ENCODE measurements at regions not wholly inside any gene's neighbourhood (a gene's known extent, or its start where the extent isn't known, plus 50 kb on each side); places are given as distances from the start of the nearest gene placed in this dataset.

DNA sequence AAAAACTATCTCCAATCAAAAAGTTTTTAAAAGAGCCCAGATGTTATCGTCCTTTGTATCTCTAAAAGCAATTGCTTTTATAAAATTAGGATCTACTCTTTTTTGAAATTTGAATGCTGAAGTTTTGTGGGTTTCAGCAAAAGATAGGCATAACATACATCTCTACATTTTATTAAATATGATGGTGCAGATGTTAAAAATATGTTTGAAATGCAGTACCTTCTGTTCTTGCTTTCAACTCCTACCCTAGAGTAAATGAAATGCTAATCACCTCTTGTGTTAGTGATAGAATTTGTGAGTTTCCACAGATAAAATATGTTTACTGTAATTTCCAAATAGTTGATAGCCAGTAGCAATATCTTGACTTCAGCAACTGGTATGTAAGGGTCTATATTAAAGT, 95.7 kb upstream of the VPREB1 start:
- no peak for TF ChIP-seq CTCF (IDR thresholded peaks at IDR 0.05)

GRCh38 chr22:22144858-22145257, 99.7 kb upstream of the VPREB1 start:
- no peak for TF ChIP-seq CTCF (IDR thresholded peaks at IDR 0.05)
- Histone ChIP-seq H3K36me3 (no peaks in the 10 kb centered on the region), H3K4me3 (ENCODE audit: low read depth in 1 of 2, low read length in 1 of 2) (no peak overlapping the region), H3K4me1 (ENCODE audit: control insufficient read depth in 1 of 2, insufficient read depth in 1 of 2, low read depth in 1 of 2, low read length in 1 of 2) (no peaks in the 10 kb centered on the region), H3K27ac (no peak overlapping the region), H3K9me3 (no peaks in the 10 kb centered on the region), H3K27me3 (no peaks in the 10 kb centered on the region)

More for the DNA sequence above, 95.7 kb upstream of the VPREB1 start:
- Histone ChIP-seq H3K4me3 (ENCODE audit: low read depth in 1 of 2, low read length in 1 of 2) (no peak overlapping the region), H3K27ac (no peak overlapping the region), H3K9me3 (no peaks in the 10 kb centered on the region), H3K27me3 (no peaks in the 10 kb centered on the region), H3K36me3 (no peaks in the 10 kb centered on the region), H3K4me1 (ENCODE audit: control insufficient read depth in 1 of 2, insufficient read depth in 1 of 2, low read depth in 1 of 2, low read length in 1 of 2) (peaks cover 20 to 23% of the 10 kb centered on the region in 2 experiments)

GRCh38 chr22:22143448-22143847, 101.1 kb upstream of the VPREB1 start:
- no peaks in the 10 kb centered on the region for H3K27me3 ChIP-seq
- no peaks in the 10 kb centered on the region for H3K4me1 ChIP-seq (ENCODE audit: control insufficient read depth in 1 of 2, insufficient read depth in 1 of 2, low read depth in 1 of 2, low read length in 1 of 2)
- no peaks in the 10 kb centered on the region for H3K9me3 ChIP-seq
- H3K27ac ChIP-seq = no peak overlapping the region
- H3K36me3 ChIP-seq = no peaks in the 10 kb centered on the region
- TF ChIP-seq CTCF (IDR thresholded peaks at IDR 0.05) = no peak
- no peak overlapping the region for H3K4me3 ChIP-seq (ENCODE audit: low read depth in 1 of 2, low read length in 1 of 2)

DNA sequence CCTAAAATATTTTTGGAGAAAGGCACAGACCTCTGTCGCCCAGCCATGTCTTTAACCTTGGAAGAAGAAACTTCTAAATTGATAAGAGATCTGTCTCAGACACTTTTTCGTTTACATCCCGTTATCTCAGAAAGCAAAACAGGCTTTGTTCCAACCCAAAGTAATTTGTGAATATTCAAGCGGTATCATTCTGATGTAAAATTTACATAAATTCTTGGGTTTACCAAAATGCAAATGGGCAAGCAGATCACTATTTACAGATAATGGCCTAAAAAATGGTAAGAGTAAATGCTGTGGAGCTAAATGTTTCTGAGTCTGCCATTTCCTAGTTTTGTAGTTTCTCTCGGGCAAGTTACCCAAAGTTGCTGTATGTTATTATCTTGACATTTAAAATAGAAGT, 101.9 kb upstream of the VPREB1 start:
- Histone ChIP-seq H3K4me3 (ENCODE audit: low read depth in 1 of 2, low read length in 1 of 2) (no peak overlapping the region), H3K36me3 (no peaks in the 10 kb centered on the region), H3K27ac (no peak overlapping the region), H3K9me3 (no peaks in the 10 kb centered on the region), H3K27me3 (no peaks in the 10 kb centered on the region), H3K4me1 (ENCODE audit: control insufficient read depth in 1 of 2, insufficient read depth in 1 of 2, low read depth in 1 of 2, low read length in 1 of 2) (no peaks in the 10 kb centered on the region)
- no peak for TF ChIP-seq CTCF (IDR thresholded peaks at IDR 0.05)

DNA sequence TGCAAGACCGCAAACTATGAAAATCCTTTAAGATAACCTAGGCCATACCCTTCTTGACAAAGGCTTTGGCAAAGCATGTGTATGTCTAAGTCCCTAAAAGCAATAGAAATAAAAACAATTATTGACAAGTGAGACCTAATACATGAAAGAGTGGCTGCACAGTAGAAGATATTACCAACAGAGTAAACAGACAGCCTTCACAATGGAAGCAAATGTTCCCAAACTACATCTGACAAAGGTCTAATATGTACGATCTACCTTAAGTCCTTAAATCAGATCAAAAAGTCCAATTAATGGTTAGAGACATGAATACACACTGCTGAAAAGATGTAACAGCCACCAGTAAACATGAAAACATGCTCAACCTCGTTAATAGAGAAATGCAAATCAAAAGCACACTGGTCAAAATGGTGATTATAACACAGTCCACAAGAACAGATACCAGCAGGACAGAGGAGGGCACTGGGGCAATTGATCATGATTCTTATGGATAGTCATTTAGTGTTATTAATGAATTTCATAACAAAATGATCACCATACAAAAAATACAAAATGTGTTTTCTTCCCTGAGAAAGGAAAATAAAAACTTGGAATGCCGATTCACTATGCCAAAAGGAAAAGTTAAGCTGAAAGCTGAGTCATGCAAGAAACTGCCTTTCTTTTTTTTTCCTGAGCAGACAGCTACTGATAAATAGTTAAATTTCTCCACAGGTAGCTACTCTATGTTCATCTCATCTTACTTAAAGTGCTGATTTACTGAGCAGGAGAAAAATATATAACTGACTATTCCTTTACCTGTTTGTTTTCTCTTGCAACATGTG, 102.6 kb upstream of the VPREB1 start:
- no peak overlapping the region for H3K27ac ChIP-seq
- no peaks in the 10 kb centered on the region for H3K27me3 ChIP-seq
- no peaks in the 10 kb centered on the region for H3K9me3 ChIP-seq
- no peaks in the 10 kb centered on the region for H3K36me3 ChIP-seq
- no peak overlapping the region for H3K4me3 ChIP-seq (ENCODE audit: low read depth in 1 of 2, low read length in 1 of 2)
- no peak for TF ChIP-seq CTCF (IDR thresholded peaks at IDR 0.05)
- H3K4me1 ChIP-seq (ENCODE audit: control insufficient read depth in 1 of 2, insufficient read depth in 1 of 2, low read depth in 1 of 2, low read length in 1 of 2) = no peaks in the 10 kb centered on the region

Measured in neutrophil (primary cell).